GM04504 (cell line): ENCODE measurements at regions not wholly inside any gene's neighbourhood (a gene's known extent, or its start where the extent isn't known, plus 50 kb on each side); places are given as distances from the start of the nearest gene placed in this dataset.

Experiments used
- DNase-seq: peaks from one replicate; pipeline ENCODE4 v3.0.0-alpha.2; 2012; ENCODE audit warnings: low read depth

DNA sequence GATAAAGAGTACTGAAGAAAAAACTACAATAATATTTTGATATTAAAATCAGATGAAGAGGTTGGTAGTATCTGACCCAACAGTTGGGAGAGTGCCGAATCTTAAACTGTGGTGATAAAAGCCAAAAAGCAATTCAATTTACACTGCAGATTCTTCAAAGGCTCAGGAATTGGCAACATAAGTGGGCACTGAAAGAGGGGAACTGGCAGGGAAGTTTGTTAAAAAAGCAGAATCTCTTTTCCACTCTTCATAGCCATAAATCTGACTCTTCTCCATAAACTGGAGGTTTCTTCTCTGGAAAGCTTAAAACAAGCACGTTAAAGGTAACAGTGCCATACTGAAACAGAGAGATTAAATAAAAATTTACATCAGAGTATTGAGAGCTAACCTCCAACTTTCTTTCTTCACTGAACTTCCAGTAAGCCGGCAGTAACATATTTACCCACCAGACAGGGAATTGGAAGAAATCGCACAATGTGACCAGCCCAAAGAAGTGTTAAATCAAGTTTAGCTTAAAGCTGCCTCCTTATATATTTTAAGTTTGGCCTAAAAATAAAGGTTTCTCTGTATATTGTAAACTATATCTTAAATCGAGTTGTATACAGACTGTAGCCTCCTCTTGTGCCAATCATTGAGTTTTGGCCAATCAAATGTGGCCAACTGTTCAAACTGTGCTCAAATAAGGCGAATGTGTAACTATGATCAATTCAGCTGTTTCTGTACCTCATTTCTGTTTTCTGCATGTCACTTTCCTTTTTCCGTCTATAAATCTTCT, 358.3 kb downstream of the NXPE2 start:
- DNase-seq = no peak

- DNase-seq = no peak
Observed at GRCh38 chr11:115042002-115042401, 363.7 kb downstream of the NXPE2 start.

DNA sequence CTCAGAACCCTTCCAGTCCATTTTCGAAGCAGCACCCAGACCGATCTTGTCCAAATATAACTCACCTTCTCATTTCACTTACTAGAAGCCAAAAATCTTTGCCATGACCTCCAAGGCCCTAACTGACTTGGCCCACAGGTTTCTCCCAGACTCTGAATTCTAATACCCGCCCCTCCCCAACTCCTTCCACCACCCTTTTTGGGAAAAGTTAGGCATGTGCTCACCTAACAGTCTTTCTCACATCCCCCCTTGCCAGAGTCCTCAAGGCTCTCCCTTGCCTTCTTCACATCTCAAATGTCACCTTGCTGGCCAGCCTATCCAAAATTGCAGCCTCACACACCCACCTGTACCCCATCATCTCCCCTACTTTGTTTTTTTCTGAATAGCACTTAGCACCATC, 369.3 kb downstream of the NXPE2 start:
- no peak for DNase-seq

GRCh38 chr11:115049796-115050195, 371.5 kb downstream of the NXPE2 start:
- no peak for DNase-seq

GRCh38 chr11:115050756-115051155, 372.4 kb downstream of the NXPE2 start:
- DNase-seq = no peak

GRCh38 chr11:115051938-115052590, 373.7 kb downstream of the NXPE2 start:
- no peak for DNase-seq

- DNase-seq = no peak
Observed at GRCh38 chr11:115052601-115053000, 374.3 kb downstream of the NXPE2 start.

DNA sequence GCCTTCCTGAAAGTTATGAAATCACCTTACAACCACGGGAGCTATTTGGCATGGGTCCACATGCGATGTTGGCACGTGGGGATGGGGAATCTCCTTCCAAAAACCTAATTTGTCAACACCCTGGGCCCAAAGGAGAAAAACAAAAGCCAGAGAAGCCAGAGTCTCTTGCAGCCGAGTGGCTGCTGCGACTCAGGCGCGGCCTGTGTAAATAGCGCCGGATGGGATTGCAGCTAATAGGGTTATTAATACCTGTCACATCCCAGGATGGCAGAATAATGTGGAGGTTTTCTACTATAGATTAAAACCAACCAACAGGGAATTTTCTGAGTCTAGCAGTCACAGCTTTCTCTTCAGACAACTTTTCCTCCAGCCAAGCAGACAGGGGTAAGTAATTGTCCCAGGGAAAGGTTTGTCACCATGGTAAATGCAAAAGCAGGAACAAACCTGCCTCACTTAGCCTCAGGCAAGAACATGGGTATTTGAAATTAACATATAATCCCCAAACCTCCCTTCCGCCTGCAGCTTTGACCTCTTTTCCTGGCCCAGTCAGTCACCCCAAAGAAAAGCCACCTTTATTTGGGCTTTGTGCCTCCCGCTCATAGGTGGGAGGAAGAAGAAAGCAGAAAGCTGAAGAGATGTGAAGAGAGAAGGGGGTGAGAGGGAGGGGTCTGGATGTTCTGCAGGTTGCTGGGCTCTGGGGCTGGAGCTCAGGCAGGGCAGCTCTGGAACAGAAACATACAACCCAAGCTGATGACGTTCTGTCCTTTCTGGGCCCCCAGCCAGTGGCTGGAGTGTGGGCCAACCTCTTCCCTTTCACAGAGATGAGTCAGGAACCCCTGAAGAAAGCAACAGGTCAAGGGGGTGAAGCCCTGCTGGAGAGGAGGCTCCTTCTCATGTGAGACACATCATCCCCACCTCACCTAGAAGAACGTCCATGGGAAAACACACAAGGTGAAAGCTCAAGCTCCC, 376.5 kb downstream of the NXPE2 start:
- DNase-seq = no peak

DNA sequence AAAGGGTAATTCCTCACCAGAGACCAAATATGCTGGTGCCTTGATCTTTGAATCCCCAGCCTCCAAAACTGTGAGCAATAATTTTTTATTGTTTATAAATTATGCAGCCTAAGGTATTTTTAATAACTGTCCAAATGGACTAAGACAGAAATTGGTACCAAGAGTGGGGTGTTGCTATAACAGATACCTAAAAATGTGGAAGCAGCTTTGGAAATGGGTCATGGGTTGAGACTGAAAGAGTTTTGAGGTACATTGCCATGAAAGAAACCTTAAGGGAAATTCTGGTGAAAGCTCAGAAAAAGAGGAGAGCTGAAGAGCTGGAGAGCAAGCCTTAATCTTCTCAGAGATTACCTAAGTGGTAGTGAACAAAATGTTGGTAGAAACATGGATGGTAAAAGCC, 378.2 kb downstream of the NXPE2 start:
- DNase-seq = no peak

DNA sequence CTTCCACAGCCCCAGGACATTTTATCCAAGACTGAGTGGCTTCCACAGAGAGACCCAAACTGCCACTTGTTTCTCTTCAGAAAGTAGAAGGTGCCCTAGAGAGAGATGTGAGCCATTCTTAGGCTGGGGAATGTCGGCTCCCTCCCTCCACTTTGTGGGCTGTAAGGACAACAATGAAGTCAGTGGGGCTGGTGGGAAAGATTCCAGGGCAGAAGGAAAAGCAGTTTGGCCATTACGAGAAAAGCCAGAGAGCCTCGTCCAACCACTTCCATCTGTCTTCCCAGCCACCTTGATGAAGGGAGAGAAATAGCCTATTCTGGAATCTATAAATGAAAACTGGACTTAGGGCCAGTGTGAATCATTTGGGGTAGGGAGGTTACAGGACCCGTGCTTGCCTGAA, 382.5 kb downstream of the NXPE2 start:
- no peak for DNase-seq

DNA sequence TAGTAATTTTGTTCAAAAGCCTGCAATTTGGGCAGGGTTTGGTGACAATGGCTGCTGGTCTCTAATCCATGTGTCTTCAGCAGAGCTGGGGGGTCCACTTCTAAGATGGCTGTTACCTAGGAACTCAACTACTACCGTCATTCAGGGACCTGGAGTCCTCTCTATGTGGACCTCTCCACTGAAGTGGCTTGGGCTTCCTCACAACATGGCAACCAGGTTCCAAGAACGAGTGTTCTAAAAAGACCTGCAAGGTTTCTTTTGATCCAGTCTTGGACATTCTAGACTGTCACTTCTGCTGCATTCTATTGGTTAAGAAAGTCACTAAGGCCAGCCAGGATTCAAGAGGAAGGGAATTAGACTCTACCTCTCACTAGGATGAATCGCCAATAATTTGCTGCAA, 387.0 kb downstream of the NXPE2 start:
- DNase-seq = no peak

DNA sequence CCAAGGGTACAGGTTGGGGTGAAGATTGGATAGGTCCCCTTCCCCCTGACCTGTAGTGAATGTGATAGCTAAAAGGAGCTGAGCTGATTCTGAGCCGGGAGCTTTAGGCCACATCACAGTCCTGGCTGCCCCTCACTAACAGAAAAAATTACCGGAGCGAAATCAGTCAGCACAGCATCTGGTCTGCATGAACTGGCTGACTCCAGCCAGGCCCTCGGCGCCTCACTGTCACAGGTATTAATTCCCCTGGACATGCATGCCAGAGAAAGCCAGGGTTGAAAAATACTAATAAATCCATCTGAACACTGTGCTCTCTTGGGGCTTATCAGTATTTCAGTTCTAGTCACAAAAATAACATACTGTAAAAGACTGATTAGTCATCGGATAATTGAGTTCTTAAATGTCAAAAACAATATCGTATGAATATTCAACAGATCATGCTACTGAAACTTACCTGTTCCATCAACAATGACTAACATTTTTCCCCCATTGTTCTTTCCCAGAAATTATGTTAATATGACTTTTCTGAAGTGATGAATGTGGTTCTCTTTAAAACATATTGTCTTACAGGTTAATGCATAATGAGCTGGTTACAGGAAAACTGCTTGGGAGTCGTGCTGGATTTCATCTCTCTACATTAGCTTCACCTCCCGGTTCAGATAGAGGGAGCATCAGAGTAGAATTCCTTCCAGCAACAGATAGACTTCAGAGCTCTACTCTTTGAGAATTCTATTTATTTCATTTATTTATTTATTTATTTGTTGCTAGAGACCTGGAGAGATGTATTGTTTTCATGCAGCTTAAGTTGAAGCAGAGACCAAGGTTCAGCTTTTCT, 387.7 kb downstream of the NXPE2 start:
- DNase-seq = no peak

GRCh38 chr11:115067471-115067870, 389.1 kb downstream of the NXPE2 start:
- no peak for DNase-seq

DNA sequence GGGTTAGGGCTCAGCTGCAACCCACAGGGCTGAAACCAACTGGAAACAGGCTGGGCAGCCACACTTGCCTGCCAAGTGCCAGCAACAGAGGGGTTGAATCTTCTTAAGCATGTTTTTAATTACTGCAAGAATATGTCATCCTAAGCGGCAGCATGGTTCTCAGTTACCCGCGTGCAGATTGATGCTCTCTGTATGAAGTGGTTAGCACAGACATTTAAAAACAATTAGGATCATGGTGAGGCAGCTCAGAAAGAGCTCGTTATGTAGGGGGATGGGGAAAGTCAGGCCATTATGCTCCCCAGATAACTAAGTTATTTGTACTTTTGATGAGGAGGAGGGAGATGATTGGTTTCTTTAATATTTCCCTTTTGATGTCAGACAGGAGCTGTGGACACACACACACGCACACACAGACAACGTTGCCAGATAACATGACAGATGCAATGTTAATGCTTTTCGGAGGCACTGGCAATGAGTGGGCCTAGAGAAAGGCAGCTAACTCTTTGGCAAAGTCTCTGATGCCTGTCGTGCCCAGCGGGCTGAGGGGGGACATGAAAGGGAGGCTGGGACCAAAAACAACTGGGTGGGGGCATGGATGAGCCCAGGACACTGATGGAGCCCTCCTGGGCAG, 389.7 kb downstream of the NXPE2 start:
- DNase-seq = no peak

DNA sequence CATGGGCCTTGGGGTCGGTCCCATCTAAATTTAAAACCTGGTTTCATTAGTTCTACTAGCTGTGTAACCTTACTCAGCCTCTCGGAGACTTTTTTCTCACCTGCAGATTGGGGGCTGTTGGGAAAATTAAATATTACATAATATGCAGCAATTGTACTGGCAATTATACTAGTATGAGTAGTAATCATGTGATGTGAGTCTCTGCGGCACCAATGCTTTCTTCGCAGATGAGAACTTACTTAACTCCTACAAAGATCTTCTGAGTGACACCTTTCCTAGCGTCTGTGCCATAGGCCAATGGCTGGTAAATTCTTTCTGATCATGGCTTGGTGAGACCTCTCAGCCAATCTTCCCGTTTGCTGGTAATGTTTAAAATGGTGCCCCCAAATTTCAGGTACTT, 391.3 kb downstream of the NXPE2 start:
- no peak for DNase-seq

DNA sequence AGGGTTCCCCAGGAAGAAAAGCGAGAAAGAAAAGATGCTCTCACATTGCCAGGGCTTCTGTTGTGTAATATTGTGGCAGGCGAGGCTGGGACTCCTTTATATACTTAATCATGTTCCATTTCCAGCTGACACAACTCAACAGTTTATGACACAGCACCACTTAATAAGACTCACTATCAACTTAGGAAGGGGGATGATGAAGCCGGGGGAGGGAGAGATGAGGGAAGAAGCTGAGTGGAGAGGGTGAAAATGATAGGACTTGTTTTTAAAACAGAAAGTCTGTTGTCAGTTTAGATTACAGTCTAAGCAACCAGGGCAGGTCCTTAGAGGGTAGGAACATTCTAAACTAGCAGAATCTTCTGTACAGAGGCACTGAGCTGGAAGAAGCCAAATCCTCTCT, 397.0 kb downstream of the NXPE2 start:
- no peak for DNase-seq

DNA sequence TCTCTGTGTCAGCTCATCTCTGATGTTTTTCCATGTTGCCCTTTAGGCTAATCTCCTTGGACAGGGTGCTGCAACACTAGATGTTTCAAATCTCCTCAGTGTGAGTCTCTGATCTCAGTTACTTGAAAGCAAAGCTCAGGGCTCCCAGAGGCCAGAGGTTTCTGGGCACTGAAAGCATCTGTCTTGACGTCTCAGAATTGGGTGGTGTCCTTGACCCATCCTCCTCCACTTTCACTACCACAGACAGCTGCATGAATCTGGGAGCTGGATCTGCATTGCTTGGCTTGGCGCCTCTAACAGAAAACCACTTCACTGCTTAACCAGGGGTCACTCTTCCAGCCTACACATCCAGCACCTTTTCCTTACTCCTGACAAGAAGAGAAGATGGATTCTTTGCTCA, 399.4 kb downstream of the NXPE2 start:
- DNase-seq = no peak

- no peak for DNase-seq
Observed at GRCh38 chr11:115078461-115079438, 400.4 kb downstream of the NXPE2 start.

DNA sequence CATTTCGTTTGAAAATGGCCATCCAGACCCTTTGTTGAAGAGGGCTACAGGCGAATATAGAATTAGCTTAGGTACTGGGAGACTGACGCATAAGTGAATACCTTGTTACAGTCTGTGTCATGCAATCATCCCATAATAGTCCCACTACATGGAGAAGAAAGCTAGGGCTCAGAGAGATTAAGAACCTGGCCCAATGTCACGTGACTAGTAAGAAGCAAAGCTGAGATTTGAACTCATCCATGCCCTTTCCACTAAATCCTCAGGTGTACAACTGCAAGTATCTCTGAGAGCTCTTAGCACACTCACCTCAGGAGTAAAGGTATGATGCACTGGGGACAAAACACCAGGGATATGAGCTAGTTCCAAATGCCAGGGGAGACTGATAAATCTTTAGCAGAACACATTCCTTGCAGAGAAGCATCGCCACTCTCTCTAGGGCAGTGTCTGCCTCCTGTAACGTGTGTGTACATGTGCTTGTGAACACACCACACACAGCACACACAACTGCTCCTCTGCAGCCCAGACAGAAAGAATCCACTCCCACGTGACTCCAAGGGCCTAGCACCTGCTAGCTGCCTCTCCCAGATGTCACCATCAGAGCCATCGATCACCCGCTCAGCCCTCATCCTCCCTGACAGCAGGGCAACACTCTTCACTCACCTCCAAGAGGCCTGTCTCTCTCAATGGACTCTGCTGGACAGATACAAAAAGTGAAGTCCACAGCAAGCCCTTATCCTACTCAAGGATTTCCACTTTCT, 402.8 kb downstream of the NXPE2 start:
- no peak for DNase-seq
